AG09309 (cell line): ENCODE measurements at regions not wholly inside any gene's neighbourhood (a gene's known extent, or its start where the extent isn't known, plus 50 kb on each side); places are given as distances from the start of the nearest gene placed in this dataset.

Experiments used
- DNase-seq: peaks from one replicate; pipeline ENCODE4 v3.0.0-alpha.2; 2010; ENCODE audit warnings: low read depth
- H3K4me3 ChIP-seq: 2 replicates; pipeline ENCODE4 v1.5.1; 2011; ENCODE audit warnings: mild to moderate bottlenecking, low read depth, low read length, moderate library complexity; ENCODE audit not compliant: control insufficient read depth
- CTCF ChIP-seq: IDR thresholded peaks from 2 replicates; pipeline ENCODE4 v1.5.1; 2011; ENCODE audit warnings: mild to moderate bottlenecking, low read depth, low read length, inconsistent platforms; ENCODE audit not compliant: insufficient read depth, control insufficient read depth; ENCODE audit errors: missing control alignments

- DNase-seq: no peak
- H3K4me3 ChIP-seq: no peak overlapping the region
- TF ChIP-seq CTCF: no peak
Measured at GRCh38 chr7:42406358-42406757, 169.3 kb upstream of the GLI3 start.

DNA sequence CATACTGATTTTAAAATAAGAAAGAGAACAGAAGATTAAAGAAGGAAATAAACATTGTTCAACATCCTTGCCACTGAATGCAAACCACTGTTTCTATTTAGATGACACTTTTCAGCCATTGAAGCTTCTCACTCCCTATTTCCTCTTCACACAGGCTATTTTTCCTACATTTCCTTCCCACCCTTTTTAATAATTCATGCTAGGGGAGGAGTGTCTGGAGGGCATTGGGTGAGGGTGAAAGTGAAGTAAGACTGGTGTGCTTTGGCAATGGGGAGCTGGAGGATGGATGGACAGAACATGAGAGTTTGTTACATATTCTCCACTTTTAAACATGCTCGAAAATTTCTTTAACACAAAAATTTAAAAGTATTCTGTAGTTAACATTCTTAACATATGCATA, 168.8 kb upstream of the GLI3 start:
- DNase-seq: no peak
- no peak for TF ChIP-seq CTCF
- H3K4me3 ChIP-seq: no peak overlapping the region

- no peak for DNase-seq
- no peak overlapping the region for H3K4me3 ChIP-seq
- no peak for TF ChIP-seq CTCF
Measured at GRCh38 chr7:42403831-42404230, 166.8 kb upstream of the GLI3 start.

GRCh38 chr7:42400961-42401360, 164.0 kb upstream of the GLI3 start:
- TF ChIP-seq CTCF: no peak
- DNase-seq: no peak
- no peak overlapping the region for H3K4me3 ChIP-seq

DNA sequence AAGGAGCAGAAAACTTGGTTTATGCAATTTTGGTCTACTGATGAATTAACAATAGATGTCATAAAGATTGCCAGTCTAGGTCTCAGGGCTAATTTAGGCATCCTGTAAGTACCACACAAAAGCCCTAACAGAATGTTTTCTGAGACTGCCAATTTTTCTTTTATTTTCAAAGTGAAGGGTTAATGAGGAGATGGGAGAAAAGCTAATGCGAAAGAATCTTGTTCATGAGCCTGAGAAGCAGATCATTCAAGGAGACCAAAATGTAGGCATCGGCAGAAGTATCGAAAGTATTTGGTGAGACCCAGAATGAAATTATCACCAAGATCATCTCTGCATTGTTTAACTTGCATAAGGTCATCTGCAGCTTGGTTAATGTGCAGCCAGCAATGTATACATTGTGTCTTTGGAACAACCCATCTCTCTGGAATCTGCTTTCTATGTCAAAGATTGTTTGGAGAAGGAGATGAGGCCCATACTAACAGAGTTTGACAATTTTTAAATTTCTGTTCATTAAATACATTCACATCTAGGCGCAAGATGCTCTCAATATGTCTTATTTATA, 163.3 kb upstream of the GLI3 start:
- no peak for TF ChIP-seq CTCF
- no peak overlapping the region for H3K4me3 ChIP-seq
- DNase-seq: no peak

DNA sequence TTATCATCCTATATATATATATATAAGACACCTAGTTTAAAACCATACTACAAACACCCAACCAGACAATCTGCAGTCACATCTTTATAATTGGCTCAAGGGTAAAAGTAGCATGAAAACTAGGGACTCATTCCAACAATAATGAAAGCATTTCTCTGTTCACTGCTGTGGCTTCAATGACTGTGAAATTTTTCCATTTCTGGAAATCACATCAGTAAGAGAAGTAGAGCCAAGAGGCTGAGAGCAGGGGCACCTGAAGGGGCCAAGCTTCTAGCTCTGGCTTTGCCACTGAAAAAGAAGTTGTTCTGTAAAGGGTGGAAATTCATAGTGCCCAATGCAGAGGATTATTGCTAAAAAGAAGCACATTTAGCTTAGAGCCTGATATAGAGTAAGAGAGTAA, 158.6 kb upstream of the GLI3 start:
- no peak for TF ChIP-seq CTCF
- DNase-seq: no peak
- H3K4me3 ChIP-seq: no peak overlapping the region

DNA sequence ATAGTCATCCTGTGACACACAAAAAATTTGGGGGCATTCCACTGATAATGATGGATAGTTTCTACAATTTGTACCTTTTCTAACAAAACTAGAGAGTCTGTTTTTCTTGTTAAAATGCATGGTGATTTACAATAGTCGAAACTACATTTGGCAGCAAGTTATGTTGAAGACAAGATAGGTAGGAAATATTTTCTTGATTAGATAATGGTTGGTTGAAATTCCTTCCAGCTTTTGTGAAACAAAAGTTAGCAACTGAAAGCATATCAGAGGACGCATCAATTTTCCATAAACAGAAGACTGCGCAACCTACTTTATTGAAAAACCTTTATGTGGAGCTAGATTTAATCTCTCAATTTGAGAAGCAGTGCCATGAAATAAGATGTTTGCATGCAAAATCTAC, 155.8 kb upstream of the GLI3 start:
- no peak for DNase-seq
- H3K4me3 ChIP-seq: no peak overlapping the region
- TF ChIP-seq CTCF: no peak
